HEK293T (cell line): ENCODE measurements at regions not wholly inside any gene's neighbourhood (a gene's known extent, or its start where the extent isn't known, plus 50 kb on each side); places are given as distances from the start of the nearest gene placed in this dataset.

Source experiments
- ARNT ChIP-seq: fragments of 450-650 bp; IDR thresholded peaks from 2 replicates; pipeline ENCODE4 v1.6.1; 2017; ENCODE audit warnings: mild to moderate bottlenecking
- BHLHE40 ChIP-seq: fragments of 450-650 bp; IDR thresholded peaks from 2 replicates; pipeline ENCODE4 v1.6.1; 2016; ENCODE audit warnings: mild to moderate bottlenecking, moderate library complexity, borderline replicate concordance
- ELF4 ChIP-seq: fragments of 450-650 bp; IDR thresholded peaks from 2 replicates; pipeline ENCODE4 v1.6.1; 2017; ENCODE audit warnings: antibody characterized with exemption
- FOXK2 ChIP-seq: fragments of 450-650 bp; IDR thresholded peaks from 2 replicates; pipeline ENCODE4 v1.6.1; 2016; ENCODE audit warnings: mild to moderate bottlenecking
- FOXM1 ChIP-seq: fragments of 450-650 bp; IDR thresholded peaks from 2 replicates; pipeline ENCODE4 v1.6.1; 2017; ENCODE audit warnings: mild to moderate bottlenecking, borderline replicate concordance
- HDGF ChIP-seq: fragments of 450-650 bp; IDR thresholded peaks from 2 replicates; pipeline ENCODE4 v1.6.1; 2017; ENCODE audit warnings: antibody characterized with exemption, borderline replicate concordance
- L3MBTL2 ChIP-seq: fragments of 450-650 bp; conservative IDR thresholded peaks from 2 replicates; pipeline ENCODE4 v1.6.1; 2016; ENCODE audit warnings: mild to moderate bottlenecking
- SP1 ChIP-seq: fragments of 450-650 bp; IDR thresholded peaks from 2 replicates; pipeline ENCODE4 v1.6.1; 2017
- SUZ12 ChIP-seq: fragments of 450-650 bp; IDR thresholded peaks from 2 replicates; pipeline ENCODE4 v1.6.1; 2016; ENCODE audit warnings: mild to moderate bottlenecking
- TF ChIP-seq, protein P1 (sequence below): fragments of 450-650 bp; IDR thresholded peaks from 2 replicates; pipeline ENCODE4 v1.6.1; 2016

GRCh38 chr6:15131651-15132061 is 114.2 kb upstream of the JARID2 start:
- TF ChIP-seq HDGF (no peak), FOXM1 (no peak), BHLHE40 (no peak), ARNT (no peak), SP1 (no peak), L3MBTL2 (no peak), FOXK2 (no peak), ELF4 (no peak), SUZ12 (no peak)
- TF ChIP-seq, protein P1, sequence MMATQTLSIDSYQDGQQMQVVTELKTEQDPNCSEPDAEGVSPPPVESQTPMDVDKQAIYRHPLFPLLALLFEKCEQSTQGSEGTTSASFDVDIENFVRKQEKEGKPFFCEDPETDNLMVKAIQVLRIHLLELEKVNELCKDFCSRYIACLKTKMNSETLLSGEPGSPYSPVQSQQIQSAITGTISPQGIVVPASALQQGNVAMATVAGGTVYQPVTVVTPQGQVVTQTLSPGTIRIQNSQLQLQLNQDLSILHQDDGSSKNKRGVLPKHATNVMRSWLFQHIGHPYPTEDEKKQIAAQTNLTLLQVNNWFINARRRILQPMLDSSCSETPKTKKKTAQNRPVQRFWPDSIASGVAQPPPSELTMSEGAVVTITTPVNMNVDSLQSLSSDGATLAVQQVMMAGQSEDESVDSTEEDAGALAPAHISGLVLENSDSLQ = no peak
